Uterus (tissue), 2 donors: ENCODE measurements at regions not wholly inside any gene's neighbourhood (a gene's known extent, or its start where the extent isn't known, plus 50 kb on each side); places are given as distances from the start of the nearest gene placed in this dataset.

ENCODE experiments used
- POLR2A ChIP-seq, 2 donors: fragments of 450-650 bp; IDR thresholded peaks; one replicate each; pipeline ENCODE4 v1.6.1; 2016; ENCODE audit warnings: antibody characterized with exemption in 2 of 2, mild to moderate bottlenecking in 1 of 2, moderate library complexity in 1 of 2
- TF ChIP-seq, protein P1 (sequence below), 4 experiments: fragments of 200-600 bp in 2 of 4; fragments of 450-650 bp in 2 of 4; sonication (generic) in 2 of 4; IDR thresholded peaks; one replicate each; pipeline ENCODE4 v1.5.1; 2016 to 2019; ENCODE audit warnings: antibody characterized with exemption in 4 of 4, mild to moderate bottlenecking in 2 of 4, moderate library complexity in 1 of 4

DNA sequence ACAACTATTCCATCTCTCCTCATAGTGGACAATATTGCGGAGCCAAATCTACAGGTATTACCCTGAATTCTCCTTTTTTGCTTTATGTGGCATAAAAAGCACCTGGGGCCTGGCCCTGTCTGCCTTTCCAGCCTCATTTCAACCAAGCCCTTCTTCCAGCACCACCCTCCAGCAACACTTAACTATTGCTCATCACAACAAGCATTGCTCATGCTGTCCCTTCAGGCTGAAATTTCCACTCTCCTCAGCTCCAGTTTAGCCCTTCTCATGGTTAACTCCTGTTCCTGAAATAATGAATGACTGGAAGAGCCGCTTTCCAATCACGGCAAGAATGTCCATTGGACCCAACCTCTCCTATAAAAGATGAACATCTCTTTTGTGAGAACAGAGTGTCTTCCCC, 107.4 kb downstream of the P2RY1 start:
- TF ChIP-seq, protein P1, sequence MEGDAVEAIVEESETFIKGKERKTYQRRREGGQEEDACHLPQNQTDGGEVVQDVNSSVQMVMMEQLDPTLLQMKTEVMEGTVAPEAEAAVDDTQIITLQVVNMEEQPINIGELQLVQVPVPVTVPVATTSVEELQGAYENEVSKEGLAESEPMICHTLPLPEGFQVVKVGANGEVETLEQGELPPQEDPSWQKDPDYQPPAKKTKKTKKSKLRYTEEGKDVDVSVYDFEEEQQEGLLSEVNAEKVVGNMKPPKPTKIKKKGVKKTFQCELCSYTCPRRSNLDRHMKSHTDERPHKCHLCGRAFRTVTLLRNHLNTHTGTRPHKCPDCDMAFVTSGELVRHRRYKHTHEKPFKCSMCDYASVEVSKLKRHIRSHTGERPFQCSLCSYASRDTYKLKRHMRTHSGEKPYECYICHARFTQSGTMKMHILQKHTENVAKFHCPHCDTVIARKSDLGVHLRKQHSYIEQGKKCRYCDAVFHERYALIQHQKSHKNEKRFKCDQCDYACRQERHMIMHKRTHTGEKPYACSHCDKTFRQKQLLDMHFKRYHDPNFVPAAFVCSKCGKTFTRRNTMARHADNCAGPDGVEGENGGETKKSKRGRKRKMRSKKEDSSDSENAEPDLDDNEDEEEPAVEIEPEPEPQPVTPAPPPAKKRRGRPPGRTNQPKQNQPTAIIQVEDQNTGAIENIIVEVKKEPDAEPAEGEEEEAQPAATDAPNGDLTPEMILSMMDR (IDR thresholded peaks at IDR 0.05), result no peak
- no peak for TF ChIP-seq POLR2A (IDR thresholded peaks at IDR 0.05)
